IMR-90 (cell line): ENCODE measurements at regions not wholly inside any gene's neighbourhood (a gene's known extent, or its start where the extent isn't known, plus 50 kb on each side); places are given as distances from the start of the nearest gene placed in this dataset.

Source experiments
- ATAC-seq: fragments of 200-7000 bp; cut with Tn5 transposase; 2 replicates; pipeline ENCODE4 v1.9.1; 2020; ENCODE audit warnings: low read depth, mild to moderate bottlenecking, moderate library complexity
- BruUV-seq: library from RNA; stranded (reverse); fragments of 400-500 nt; replicated peaks from 2 replicates; lab custom pipeline; 2021; lab: Mats Ljungman, UMichigan
- CTCF ChIA-PET: fragments of 300-600 bp; formaldehyde crosslinking; extraction: SDS; loops from one replicate; lab custom pipeline; 2021; ENCODE audit warnings: antibody characterized with exemption; lab: Yijun Ruan, JAX
- POLR2A ChIA-PET: fragments of 300-600 bp; sonication (Branson Sonifier 250); formaldehyde crosslinking; loops from one replicate; lab custom pipeline; 2022; ENCODE audit warnings: antibody characterized with exemption; ENCODE audit not compliant: unreplicated experiment; lab: Charles Lee
- DNase-seq: peaks from one replicate; pipeline ENCODE4 v3.0.0; 2013
- H2AFZ ChIP-seq: replicated peaks from 2 replicates; pipeline ENCODE3; 2013; ENCODE audit warnings: low read length, mild to moderate bottlenecking; ENCODE audit not compliant: poor library complexity
- H2AK5ac ChIP-seq: 2 replicates; pipeline ENCODE4 v1.6.1; 2013; ENCODE audit warnings: low read depth, low read length, inconsistent platforms
- H2AK9ac ChIP-seq: replicated peaks from 2 replicates; pipeline ENCODE3; 2013; ENCODE audit warnings: mild to moderate bottlenecking, low read depth, low read length, moderate library complexity; ENCODE audit not compliant: poor library complexity
- H2BK120ac ChIP-seq: 2 replicates; pipeline ENCODE4 v1.6.1; 2013; ENCODE audit warnings: low read depth, low read length, inconsistent platforms
- H2BK15ac ChIP-seq: 3 replicates; pipeline ENCODE4 v1.6.1; 2013; ENCODE audit warnings: low read depth, low read length, inconsistent platforms
- H2BK20ac ChIP-seq: 2 replicates; pipeline ENCODE4 v1.6.1; 2013; ENCODE audit warnings: low read depth, mild to moderate bottlenecking, inconsistent platforms, low read length, moderate library complexity
- H2BK5ac ChIP-seq: 2 replicates; pipeline ENCODE4 v1.6.1; 2013; ENCODE audit warnings: mild to moderate bottlenecking, low read depth, low read length, inconsistent platforms; ENCODE audit not compliant: poor library complexity, severe bottlenecking
- H3K14ac ChIP-seq: replicated peaks from 2 replicates; pipeline ENCODE4 v1.6.1; 2013; ENCODE audit warnings: low read depth, low read length, inconsistent platforms
- H3K18ac ChIP-seq: 2 replicates; pipeline ENCODE4 v1.6.1; 2013; ENCODE audit warnings: low read depth, low read length, control low read depth
- H3K23ac ChIP-seq: 2 replicates; pipeline ENCODE4 v1.6.1; 2013; ENCODE audit warnings: low read depth, low read length, inconsistent platforms
- H3K27ac ChIP-seq: 2 replicates; pipeline ENCODE4 v1.5.1; 2013; ENCODE audit warnings: mild to moderate bottlenecking, control low read depth, low read length; ENCODE audit not compliant: insufficient read depth
- H3K27me3 ChIP-seq: 2 replicates; pipeline ENCODE4 v1.6.1; 2013; ENCODE audit warnings: low read length; ENCODE audit not compliant: control insufficient read depth, insufficient read depth
- H3K36me3 ChIP-seq: 2 replicates; pipeline ENCODE4 v1.6.1; 2013; ENCODE audit warnings: low read length, mixed read lengths; ENCODE audit not compliant: control insufficient read depth, insufficient read depth
- H3K4ac ChIP-seq: 2 replicates; pipeline ENCODE4 v1.6.1; 2013; ENCODE audit warnings: low read depth, low read length, inconsistent platforms
- H3K4me1 ChIP-seq: 2 replicates; pipeline ENCODE4 v1.6.1; 2013; ENCODE audit warnings: low read length, mixed read lengths; ENCODE audit not compliant: control insufficient read depth, insufficient read depth
- H3K4me2 ChIP-seq: 2 replicates; pipeline ENCODE4 v1.6.1; 2013; ENCODE audit warnings: low read depth, mild to moderate bottlenecking, control low read depth, low read length, moderate library complexity
- H3K4me3 ChIP-seq: 2 replicates; pipeline ENCODE4 v1.5.1; 2013; ENCODE audit warnings: low read depth, mild to moderate bottlenecking, control low read depth, low read length, moderate library complexity; ENCODE audit not compliant: insufficient read depth
- H3K56ac ChIP-seq: 2 replicates; pipeline ENCODE4 v1.6.1; 2013; ENCODE audit warnings: low read length, inconsistent platforms; ENCODE audit not compliant: insufficient read depth; ENCODE audit errors: extremely low read depth
- H3K79me1 ChIP-seq, 2 experiments: 2 replicates each; pipeline ENCODE4 v1.6.1; 2013; ENCODE audit warnings: low read length in 2 of 2, inconsistent platforms in 1 of 2, low read depth in 1 of 2
- H3K9ac ChIP-seq: 2 replicates; pipeline ENCODE4 v1.6.1; 2013; ENCODE audit warnings: low read depth, low read length, control low read depth
- H3K9me1 ChIP-seq: 2 replicates; pipeline ENCODE4 v1.6.1; 2013; ENCODE audit warnings: low read length, inconsistent platforms; ENCODE audit not compliant: insufficient read depth
- H3K9me3 ChIP-seq: 2 replicates; pipeline ENCODE4 v1.6.1; 2013; ENCODE audit warnings: low read length; ENCODE audit not compliant: control insufficient read depth, insufficient read depth
- H4K20me1 ChIP-seq: 2 replicates; pipeline ENCODE4 v1.6.1; 2013; ENCODE audit warnings: low read length, inconsistent platforms; ENCODE audit not compliant: insufficient read depth
- H4K5ac ChIP-seq: 2 replicates; pipeline ENCODE4 v1.6.1; 2013; ENCODE audit warnings: mild to moderate bottlenecking, low read depth, low read length, control low read depth
- H4K8ac ChIP-seq, 2 experiments: 2 replicates each; pipeline ENCODE4 v1.6.1; 2013; ENCODE audit warnings: low read depth in 2 of 2, low read length in 2 of 2, control low read depth in 1 of 2, inconsistent platforms in 1 of 2
- H4K91ac ChIP-seq: 2 replicates; pipeline ENCODE4 v1.6.1; 2013; ENCODE audit warnings: low read depth, low read length, inconsistent platforms; ENCODE audit not compliant: insufficient read depth
- BHLHE40 ChIP-seq: fragments of 150-350 bp; IDR thresholded peaks from 2 replicates; pipeline ENCODE4 v1.6.1; 2016; ENCODE audit warnings: mild to moderate bottlenecking, low read depth, low read length
- CEBPB ChIP-seq: IDR thresholded peaks from 2 replicates; pipeline ENCODE4 v1.6.1; 2012; ENCODE audit warnings: low read depth, low read length, improper control_type of control experiment
- CHD1 ChIP-seq: IDR thresholded peaks from 2 replicates; pipeline ENCODE4 v1.6.1; 2012; ENCODE audit warnings: low read depth, low read length, improper control_type of control experiment
- FOS ChIP-seq: fragments of 150-350 bp; IDR thresholded peaks from 2 replicates; pipeline ENCODE4 v1.6.1; 2016; ENCODE audit warnings: low read depth, low read length
- MAZ ChIP-seq: IDR thresholded peaks from 2 replicates; pipeline ENCODE4 v1.6.1; 2012; ENCODE audit warnings: low read depth, mild to moderate bottlenecking, low read length, improper control_type of control experiment, moderate library complexity, borderline replicate concordance
- MXI1 ChIP-seq: IDR thresholded peaks from 2 replicates; pipeline ENCODE4 v1.6.1; 2012; ENCODE audit warnings: low read depth, mild to moderate bottlenecking, low read length, moderate library complexity, borderline replicate concordance
- NFE2L2 ChIP-seq: fragments of 150-350 bp; IDR thresholded peaks from 2 replicates; pipeline ENCODE4 v1.6.1; 2016; ENCODE audit warnings: low read depth, mild to moderate bottlenecking, low read length
- POLR2A ChIP-seq: IDR thresholded peaks from 2 replicates; pipeline ENCODE4 v1.6.1; 2012; ENCODE audit warnings: mild to moderate bottlenecking, low read depth, low read length
- RAD21 ChIP-seq: IDR thresholded peaks from 2 replicates; pipeline ENCODE4 v1.6.1; 2012; ENCODE audit warnings: low read length, improper control_type of control experiment
- RCOR1 ChIP-seq: IDR thresholded peaks from 2 replicates; pipeline ENCODE4 v1.6.1; 2012; ENCODE audit warnings: mild to moderate bottlenecking, low read length, improper control_type of control experiment; ENCODE audit not compliant: insufficient replicate concordance
- SMC3 ChIP-seq: fragments of 150-350 bp; IDR thresholded peaks from 2 replicates; pipeline ENCODE4 v1.6.1; 2016; ENCODE audit warnings: low read depth, mild to moderate bottlenecking, antibody characterized with exemption, low read length, moderate library complexity
- USF2 ChIP-seq: fragments of 150-350 bp; IDR thresholded peaks from 2 replicates; pipeline ENCODE4 v1.6.1; 2017; ENCODE audit warnings: mild to moderate bottlenecking, antibody characterized with exemption, low read length, low read depth
- WGBS, 2 experiments: methylation state at CpG; one replicate each; pipeline versions ENCODE4 v1.1.5 to v1.1.7; 2013; ENCODE audit warnings: missing lambda C conversion rate in 2 of 2; ENCODE audit not compliant: insufficient read length in 1 of 2; ENCODE audit errors: extremely low coverage in 2 of 2; 5-methylcytosine and 5-hydroxymethylcytosine counted together
- dilution Hi-C: fragments of 300-500 bp; cut with HindIII; formaldehyde crosslinking; loops from one replicate; pipeline ENCODE4 v1.14.3; 2018; ENCODE audit warnings: low sequenced_read_pairs; ENCODE audit not compliant: unreplicated experiment
- in situ Hi-C: fragments of 300-500 bp; cut with MboI; formaldehyde crosslinking; loops from 3 replicates; pipeline ENCODE4 v1.14.3; 2019; ENCODE audit warnings: low sequenced_read_pairs, inconsistent platforms, mixed read lengths
- intact Hi-C: fragments of 100-400 bp; cut with micrococcal nuclease; formaldehyde crosslinking; loops from 2 replicates; pipeline ENCODE4 v1.10.0; 2022
- TF ChIP-seq, protein P1 (sequence below): fragments of 150-350 bp; IDR thresholded peaks from 2 replicates; pipeline ENCODE4 v1.6.1; 2016; ENCODE audit warnings: low read depth, mild to moderate bottlenecking, low read length, moderate library complexity, borderline replicate concordance
- TF ChIP-seq, protein P2 (sequence below): conservative IDR thresholded peaks from 2 replicates; pipeline ENCODE4 v1.5.1; 2012; ENCODE audit warnings: mild to moderate bottlenecking, low read depth, low read length, improper control_type of control experiment

- TF ChIP-seq, protein P1, sequence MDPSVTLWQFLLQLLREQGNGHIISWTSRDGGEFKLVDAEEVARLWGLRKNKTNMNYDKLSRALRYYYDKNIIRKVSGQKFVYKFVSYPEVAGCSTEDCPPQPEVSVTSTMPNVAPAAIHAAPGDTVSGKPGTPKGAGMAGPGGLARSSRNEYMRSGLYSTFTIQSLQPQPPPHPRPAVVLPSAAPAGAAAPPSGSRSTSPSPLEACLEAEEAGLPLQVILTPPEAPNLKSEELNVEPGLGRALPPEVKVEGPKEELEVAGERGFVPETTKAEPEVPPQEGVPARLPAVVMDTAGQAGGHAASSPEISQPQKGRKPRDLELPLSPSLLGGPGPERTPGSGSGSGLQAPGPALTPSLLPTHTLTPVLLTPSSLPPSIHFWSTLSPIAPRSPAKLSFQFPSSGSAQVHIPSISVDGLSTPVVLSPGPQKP: no peak
- TF ChIP-seq CHD1 (no peak), FOS (no peak), RAD21 (no peak), MAZ (no peak), BHLHE40 (no peak), POLR2A (no peak), CEBPB (no peak), RCOR1 (no peak), SMC3 (no peak), NFE2L2 (no peak), USF2 (no peak), MXI1 (no peak)
- TF ChIP-seq, protein P2, sequence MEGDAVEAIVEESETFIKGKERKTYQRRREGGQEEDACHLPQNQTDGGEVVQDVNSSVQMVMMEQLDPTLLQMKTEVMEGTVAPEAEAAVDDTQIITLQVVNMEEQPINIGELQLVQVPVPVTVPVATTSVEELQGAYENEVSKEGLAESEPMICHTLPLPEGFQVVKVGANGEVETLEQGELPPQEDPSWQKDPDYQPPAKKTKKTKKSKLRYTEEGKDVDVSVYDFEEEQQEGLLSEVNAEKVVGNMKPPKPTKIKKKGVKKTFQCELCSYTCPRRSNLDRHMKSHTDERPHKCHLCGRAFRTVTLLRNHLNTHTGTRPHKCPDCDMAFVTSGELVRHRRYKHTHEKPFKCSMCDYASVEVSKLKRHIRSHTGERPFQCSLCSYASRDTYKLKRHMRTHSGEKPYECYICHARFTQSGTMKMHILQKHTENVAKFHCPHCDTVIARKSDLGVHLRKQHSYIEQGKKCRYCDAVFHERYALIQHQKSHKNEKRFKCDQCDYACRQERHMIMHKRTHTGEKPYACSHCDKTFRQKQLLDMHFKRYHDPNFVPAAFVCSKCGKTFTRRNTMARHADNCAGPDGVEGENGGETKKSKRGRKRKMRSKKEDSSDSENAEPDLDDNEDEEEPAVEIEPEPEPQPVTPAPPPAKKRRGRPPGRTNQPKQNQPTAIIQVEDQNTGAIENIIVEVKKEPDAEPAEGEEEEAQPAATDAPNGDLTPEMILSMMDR: no peak
- Histone ChIP-seq H2BK5ac (no peak overlapping the region), H3K18ac (no peak overlapping the region), H3K36me3 (no peaks in the 10 kb centered on the region), H3K4me2 (no peak overlapping the region), H3K4ac (no peak overlapping the region), H4K8ac (no peak overlapping the region), H3K4me3 (no peak overlapping the region), H2BK20ac (no peak overlapping the region), H2AK5ac (no peak overlapping the region), H4K20me1 (no peaks in the 10 kb centered on the region), H2AFZ (no peak overlapping the region), H3K4me1 (no peaks in the 10 kb centered on the region; the same call in 1 of the 2 replicates), H3K14ac (no peak overlapping the region), H3K56ac (no peak overlapping the region), H3K9ac (no peak overlapping the region), H3K9me3 (no peaks in the 10 kb centered on the region), H3K27me3 (no peaks in the 10 kb centered on the region), H3K79me1 (no peaks in the 10 kb centered on the region), H3K9me1 (no peaks in the 10 kb centered on the region), H4K5ac (no peak overlapping the region), H2BK120ac (no peak overlapping the region), H2BK15ac (no peak overlapping the region), H2AK9ac (no peak overlapping the region), H3K23ac (no peak overlapping the region), H4K91ac (no peak overlapping the region), H3K27ac (no peak overlapping the region)
- CTCF ChIA-PET: no interaction called here
- DNase-seq (no peak), ATAC-seq (no peak)
- POLR2A ChIA-PET: no interaction called here
- dilution Hi-C loops: no loop called here
- no TSS peak for BruUV-seq
- intact Hi-C loops: no loop called here
- in situ Hi-C loops: no loop called here
- no CpG with 5 or more reads among the region's 2 CpGs for WGBS, 2 experiments
Measured at GRCh38 chr2:144125751-144126150, 394.2 kb downstream of the ZEB2 start.
